ENCODE measurements at regions not wholly inside any gene's neighbourhood (a gene's known extent, or its start where the extent isn't known, plus 50 kb on each side); places are given as distances from the start of the nearest gene placed in this dataset.

GRCh38 chr5:175129121-175129520 is 314.9 kb downstream of the DRD1 start:
- TF ChIP-seq, protein P1, sequence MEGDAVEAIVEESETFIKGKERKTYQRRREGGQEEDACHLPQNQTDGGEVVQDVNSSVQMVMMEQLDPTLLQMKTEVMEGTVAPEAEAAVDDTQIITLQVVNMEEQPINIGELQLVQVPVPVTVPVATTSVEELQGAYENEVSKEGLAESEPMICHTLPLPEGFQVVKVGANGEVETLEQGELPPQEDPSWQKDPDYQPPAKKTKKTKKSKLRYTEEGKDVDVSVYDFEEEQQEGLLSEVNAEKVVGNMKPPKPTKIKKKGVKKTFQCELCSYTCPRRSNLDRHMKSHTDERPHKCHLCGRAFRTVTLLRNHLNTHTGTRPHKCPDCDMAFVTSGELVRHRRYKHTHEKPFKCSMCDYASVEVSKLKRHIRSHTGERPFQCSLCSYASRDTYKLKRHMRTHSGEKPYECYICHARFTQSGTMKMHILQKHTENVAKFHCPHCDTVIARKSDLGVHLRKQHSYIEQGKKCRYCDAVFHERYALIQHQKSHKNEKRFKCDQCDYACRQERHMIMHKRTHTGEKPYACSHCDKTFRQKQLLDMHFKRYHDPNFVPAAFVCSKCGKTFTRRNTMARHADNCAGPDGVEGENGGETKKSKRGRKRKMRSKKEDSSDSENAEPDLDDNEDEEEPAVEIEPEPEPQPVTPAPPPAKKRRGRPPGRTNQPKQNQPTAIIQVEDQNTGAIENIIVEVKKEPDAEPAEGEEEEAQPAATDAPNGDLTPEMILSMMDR (conservative IDR thresholded peaks at IDR 0.05; ENCODE audit: low read length) = no peak
- TF ChIP-seq EZH2phosphoT487 (IDR thresholded peaks at IDR 0.05; ENCODE audit: borderline replicate concordance) = no peak
